IMR-90 (cell line): ENCODE measurements at regions not wholly inside any gene's neighbourhood (a gene's known extent, or its start where the extent isn't known, plus 50 kb on each side); places are given as distances from the start of the nearest gene placed in this dataset.

Experiments
- ATAC-seq: fragments of 200-7000 bp; cut with Tn5 transposase; 2 replicates; pipeline ENCODE4 v1.9.1; 2020; ENCODE audit warnings: low read depth, mild to moderate bottlenecking, moderate library complexity
- BruUV-seq: library from RNA; stranded (reverse); fragments of 400-500 nt; replicated peaks from 2 replicates; lab custom pipeline; 2021; lab: Mats Ljungman, UMichigan
- CTCF ChIA-PET: fragments of 300-600 bp; formaldehyde crosslinking; extraction: SDS; loops from one replicate; lab custom pipeline; 2021; ENCODE audit warnings: antibody characterized with exemption; lab: Yijun Ruan, JAX
- POLR2A ChIA-PET: fragments of 300-600 bp; sonication (Branson Sonifier 250); formaldehyde crosslinking; loops from one replicate; lab custom pipeline; 2022; ENCODE audit warnings: antibody characterized with exemption; ENCODE audit not compliant: unreplicated experiment; lab: Charles Lee
- DNase-seq: peaks from one replicate; pipeline ENCODE4 v3.0.0; 2013
- H2AFZ ChIP-seq: replicated peaks from 2 replicates; pipeline ENCODE3; 2013; ENCODE audit warnings: low read length, mild to moderate bottlenecking; ENCODE audit not compliant: poor library complexity
- H2AK5ac ChIP-seq: 2 replicates; pipeline ENCODE4 v1.6.1; 2013; ENCODE audit warnings: low read depth, low read length, inconsistent platforms
- H2AK9ac ChIP-seq: replicated peaks from 2 replicates; pipeline ENCODE3; 2013; ENCODE audit warnings: mild to moderate bottlenecking, low read depth, low read length, moderate library complexity; ENCODE audit not compliant: poor library complexity
- H2BK120ac ChIP-seq: 2 replicates; pipeline ENCODE4 v1.6.1; 2013; ENCODE audit warnings: low read depth, low read length, inconsistent platforms
- H2BK15ac ChIP-seq: 3 replicates; pipeline ENCODE4 v1.6.1; 2013; ENCODE audit warnings: low read depth, low read length, inconsistent platforms
- H2BK20ac ChIP-seq: 2 replicates; pipeline ENCODE4 v1.6.1; 2013; ENCODE audit warnings: low read depth, mild to moderate bottlenecking, inconsistent platforms, low read length, moderate library complexity
- H2BK5ac ChIP-seq: 2 replicates; pipeline ENCODE4 v1.6.1; 2013; ENCODE audit warnings: mild to moderate bottlenecking, low read depth, low read length, inconsistent platforms; ENCODE audit not compliant: poor library complexity, severe bottlenecking
- H3K14ac ChIP-seq: replicated peaks from 2 replicates; pipeline ENCODE4 v1.6.1; 2013; ENCODE audit warnings: low read depth, low read length, inconsistent platforms
- H3K18ac ChIP-seq: 2 replicates; pipeline ENCODE4 v1.6.1; 2013; ENCODE audit warnings: low read depth, low read length, control low read depth
- H3K23ac ChIP-seq: 2 replicates; pipeline ENCODE4 v1.6.1; 2013; ENCODE audit warnings: low read depth, low read length, inconsistent platforms
- H3K27ac ChIP-seq: 2 replicates; pipeline ENCODE4 v1.5.1; 2013; ENCODE audit warnings: mild to moderate bottlenecking, control low read depth, low read length; ENCODE audit not compliant: insufficient read depth
- H3K27me3 ChIP-seq: 2 replicates; pipeline ENCODE4 v1.6.1; 2013; ENCODE audit warnings: low read length; ENCODE audit not compliant: control insufficient read depth, insufficient read depth
- H3K36me3 ChIP-seq: 2 replicates; pipeline ENCODE4 v1.6.1; 2013; ENCODE audit warnings: low read length, mixed read lengths; ENCODE audit not compliant: control insufficient read depth, insufficient read depth
- H3K4ac ChIP-seq: 2 replicates; pipeline ENCODE4 v1.6.1; 2013; ENCODE audit warnings: low read depth, low read length, inconsistent platforms
- H3K4me1 ChIP-seq: 2 replicates; pipeline ENCODE4 v1.6.1; 2013; ENCODE audit warnings: low read length, mixed read lengths; ENCODE audit not compliant: control insufficient read depth, insufficient read depth
- H3K4me2 ChIP-seq: 2 replicates; pipeline ENCODE4 v1.6.1; 2013; ENCODE audit warnings: low read depth, mild to moderate bottlenecking, control low read depth, low read length, moderate library complexity
- H3K4me3 ChIP-seq: 2 replicates; pipeline ENCODE4 v1.5.1; 2013; ENCODE audit warnings: low read depth, mild to moderate bottlenecking, control low read depth, low read length, moderate library complexity; ENCODE audit not compliant: insufficient read depth
- H3K56ac ChIP-seq: 2 replicates; pipeline ENCODE4 v1.6.1; 2013; ENCODE audit warnings: low read length, inconsistent platforms; ENCODE audit not compliant: insufficient read depth; ENCODE audit errors: extremely low read depth
- H3K79me1 ChIP-seq, 2 experiments: 2 replicates each; pipeline ENCODE4 v1.6.1; 2013; ENCODE audit warnings: low read length in 2 of 2, inconsistent platforms in 1 of 2, low read depth in 1 of 2
- H3K9ac ChIP-seq: 2 replicates; pipeline ENCODE4 v1.6.1; 2013; ENCODE audit warnings: low read depth, low read length, control low read depth
- H3K9me1 ChIP-seq: 2 replicates; pipeline ENCODE4 v1.6.1; 2013; ENCODE audit warnings: low read length, inconsistent platforms; ENCODE audit not compliant: insufficient read depth
- H3K9me3 ChIP-seq: 2 replicates; pipeline ENCODE4 v1.6.1; 2013; ENCODE audit warnings: low read length; ENCODE audit not compliant: control insufficient read depth, insufficient read depth
- H4K20me1 ChIP-seq: 2 replicates; pipeline ENCODE4 v1.6.1; 2013; ENCODE audit warnings: low read length, inconsistent platforms; ENCODE audit not compliant: insufficient read depth
- H4K5ac ChIP-seq: 2 replicates; pipeline ENCODE4 v1.6.1; 2013; ENCODE audit warnings: mild to moderate bottlenecking, low read depth, low read length, control low read depth
- H4K8ac ChIP-seq, 2 experiments: 2 replicates each; pipeline ENCODE4 v1.6.1; 2013; ENCODE audit warnings: low read depth in 2 of 2, low read length in 2 of 2, control low read depth in 1 of 2, inconsistent platforms in 1 of 2
- H4K91ac ChIP-seq: 2 replicates; pipeline ENCODE4 v1.6.1; 2013; ENCODE audit warnings: low read depth, low read length, inconsistent platforms; ENCODE audit not compliant: insufficient read depth
- WGBS, 2 experiments: methylation state at CpG; one replicate each; pipeline versions ENCODE4 v1.1.5 to v1.1.7; 2013; ENCODE audit warnings: missing lambda C conversion rate in 2 of 2; ENCODE audit not compliant: insufficient read length in 1 of 2; ENCODE audit errors: extremely low coverage in 2 of 2; 5-methylcytosine and 5-hydroxymethylcytosine counted together
- dilution Hi-C: fragments of 300-500 bp; cut with HindIII; formaldehyde crosslinking; loops from one replicate; pipeline ENCODE4 v1.14.3; 2018; ENCODE audit warnings: low sequenced_read_pairs; ENCODE audit not compliant: unreplicated experiment
- in situ Hi-C: fragments of 300-500 bp; cut with MboI; formaldehyde crosslinking; loops from 3 replicates; pipeline ENCODE4 v1.14.3; 2019; ENCODE audit warnings: low sequenced_read_pairs, inconsistent platforms, mixed read lengths
- intact Hi-C: fragments of 100-400 bp; cut with micrococcal nuclease; formaldehyde crosslinking; loops from 2 replicates; pipeline ENCODE4 v1.10.0; 2022
- TF ChIP-seq, protein P1 (sequence below): fragments of 150-350 bp; IDR thresholded peaks from 2 replicates; pipeline ENCODE4 v1.6.1; 2016; ENCODE audit warnings: low read depth, mild to moderate bottlenecking, low read length, moderate library complexity, borderline replicate concordance
- TF ChIP-seq, protein P2 (sequence below): conservative IDR thresholded peaks from 2 replicates; pipeline ENCODE4 v1.5.1; 2012; ENCODE audit warnings: mild to moderate bottlenecking, low read depth, low read length, improper control_type of control experiment

DNA sequence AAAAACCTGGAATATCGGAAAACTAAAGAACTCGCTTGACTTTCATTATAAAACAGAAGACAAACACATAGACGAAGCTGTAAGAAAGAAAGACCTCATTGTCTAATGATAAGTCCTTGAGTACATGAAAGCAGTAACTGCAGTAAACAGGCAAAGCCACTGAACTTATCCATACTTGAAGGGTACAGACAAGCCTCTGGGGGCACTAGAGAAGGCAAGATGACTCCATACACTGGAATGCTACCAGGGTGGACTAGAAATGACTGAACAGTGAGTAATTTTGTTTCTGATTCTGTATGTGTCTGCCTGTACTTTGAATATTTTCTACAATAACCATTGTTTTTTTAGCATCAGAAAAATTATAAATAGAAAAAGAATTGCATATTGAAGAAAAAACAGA lies 507.9 kb downstream of the UQCRFS1 start:
- CTCF ChIA-PET, result no interaction called here
- DNase-seq (peak; percentile 62), ATAC-seq (peak; percentile 87)
- Histone ChIP-seq H3K79me1 (no peaks in the 10 kb centered on the region), H3K23ac (no peak overlapping the region), H2BK20ac (no peak overlapping the region), H2AFZ (no peak overlapping the region), H2BK5ac (no peak overlapping the region), H2BK15ac (no peak overlapping the region), H3K27me3 (no peaks in the 10 kb centered on the region), H3K4me1 (no peaks in the 10 kb centered on the region), H3K9me1 (no peaks in the 10 kb centered on the region), H3K9ac (no peak overlapping the region), H3K27ac (no peak overlapping the region), H4K5ac (no peak overlapping the region), H4K20me1 (no peaks in the 10 kb centered on the region), H3K9me3 (no peaks in the 10 kb centered on the region; the same call in 1 of the 2 replicates), H4K8ac (no peak overlapping the region), H3K18ac (no peak overlapping the region), H3K14ac (no peak overlapping the region), H4K91ac (no peak overlapping the region), H3K4me2 (no peak overlapping the region), H3K56ac (no peak overlapping the region), H2AK5ac (no peak overlapping the region), H2BK120ac (no peak overlapping the region), H3K36me3 (no peaks in the 10 kb centered on the region), H3K4ac (no peak overlapping the region), H2AK9ac (no peak overlapping the region), H3K4me3 (no peak overlapping the region)
- in situ Hi-C loops, result loop anchor here (5.0 to 25.0 kb wide), 2 partner anchors 238 to 743 kb away; no protein-coding TSS in a partner anchor
- dilution Hi-C loops, result no loop called here
- intact Hi-C loops, result loop anchor here (5.0 kb wide), 2 partner anchors 238 to 738 kb away; no protein-coding TSS in a partner anchor
- no TSS peak for BruUV-seq
- WGBS, 2 experiments, result no CpG with 5 or more reads among the region's 3 CpGs
- POLR2A ChIA-PET, result no interaction called here
- TF ChIP-seq, protein P1, sequence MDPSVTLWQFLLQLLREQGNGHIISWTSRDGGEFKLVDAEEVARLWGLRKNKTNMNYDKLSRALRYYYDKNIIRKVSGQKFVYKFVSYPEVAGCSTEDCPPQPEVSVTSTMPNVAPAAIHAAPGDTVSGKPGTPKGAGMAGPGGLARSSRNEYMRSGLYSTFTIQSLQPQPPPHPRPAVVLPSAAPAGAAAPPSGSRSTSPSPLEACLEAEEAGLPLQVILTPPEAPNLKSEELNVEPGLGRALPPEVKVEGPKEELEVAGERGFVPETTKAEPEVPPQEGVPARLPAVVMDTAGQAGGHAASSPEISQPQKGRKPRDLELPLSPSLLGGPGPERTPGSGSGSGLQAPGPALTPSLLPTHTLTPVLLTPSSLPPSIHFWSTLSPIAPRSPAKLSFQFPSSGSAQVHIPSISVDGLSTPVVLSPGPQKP, result no peak
- TF ChIP-seq, protein P2, sequence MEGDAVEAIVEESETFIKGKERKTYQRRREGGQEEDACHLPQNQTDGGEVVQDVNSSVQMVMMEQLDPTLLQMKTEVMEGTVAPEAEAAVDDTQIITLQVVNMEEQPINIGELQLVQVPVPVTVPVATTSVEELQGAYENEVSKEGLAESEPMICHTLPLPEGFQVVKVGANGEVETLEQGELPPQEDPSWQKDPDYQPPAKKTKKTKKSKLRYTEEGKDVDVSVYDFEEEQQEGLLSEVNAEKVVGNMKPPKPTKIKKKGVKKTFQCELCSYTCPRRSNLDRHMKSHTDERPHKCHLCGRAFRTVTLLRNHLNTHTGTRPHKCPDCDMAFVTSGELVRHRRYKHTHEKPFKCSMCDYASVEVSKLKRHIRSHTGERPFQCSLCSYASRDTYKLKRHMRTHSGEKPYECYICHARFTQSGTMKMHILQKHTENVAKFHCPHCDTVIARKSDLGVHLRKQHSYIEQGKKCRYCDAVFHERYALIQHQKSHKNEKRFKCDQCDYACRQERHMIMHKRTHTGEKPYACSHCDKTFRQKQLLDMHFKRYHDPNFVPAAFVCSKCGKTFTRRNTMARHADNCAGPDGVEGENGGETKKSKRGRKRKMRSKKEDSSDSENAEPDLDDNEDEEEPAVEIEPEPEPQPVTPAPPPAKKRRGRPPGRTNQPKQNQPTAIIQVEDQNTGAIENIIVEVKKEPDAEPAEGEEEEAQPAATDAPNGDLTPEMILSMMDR, result peak; percentile 47
